GM10266 (cell line): ENCODE measurements at regions not wholly inside any gene's neighbourhood (a gene's known extent, or its start where the extent isn't known, plus 50 kb on each side); places are given as distances from the start of the nearest gene placed in this dataset.

Source experiments
- DNase-seq: peaks from one replicate; pipeline ENCODE4 v3.0.0; 2012; ENCODE audit errors: extremely low spot score
- TF ChIP-seq, protein P1 (sequence below): IDR thresholded peaks from 2 replicates; pipeline ENCODE4 v1.5.1; 2012; ENCODE audit warnings: mild to moderate bottlenecking, low read depth; ENCODE audit not compliant: control insufficient read depth, insufficient read depth; ENCODE audit errors: missing control alignments

DNA sequence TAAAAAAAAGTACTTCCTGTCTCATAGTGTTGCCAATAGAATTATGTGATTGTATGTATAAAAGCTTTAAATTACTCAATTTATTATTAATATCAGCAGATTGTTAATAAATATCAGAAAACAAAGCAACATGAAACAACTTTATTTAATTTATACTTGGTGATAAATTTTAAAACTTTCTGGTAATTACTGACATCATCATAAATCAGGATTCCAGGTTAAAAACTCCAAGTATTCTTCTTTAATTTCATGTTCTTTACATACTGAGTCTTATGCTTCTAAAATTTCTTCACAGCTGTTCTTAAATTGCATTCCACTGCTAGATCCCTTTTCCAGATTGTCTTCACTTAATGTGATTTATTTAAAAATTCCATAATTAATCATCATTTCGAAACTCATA is 1224.5 kb downstream of the PCDH18 start:
- no peak for DNase-seq
- TF ChIP-seq, protein P1, sequence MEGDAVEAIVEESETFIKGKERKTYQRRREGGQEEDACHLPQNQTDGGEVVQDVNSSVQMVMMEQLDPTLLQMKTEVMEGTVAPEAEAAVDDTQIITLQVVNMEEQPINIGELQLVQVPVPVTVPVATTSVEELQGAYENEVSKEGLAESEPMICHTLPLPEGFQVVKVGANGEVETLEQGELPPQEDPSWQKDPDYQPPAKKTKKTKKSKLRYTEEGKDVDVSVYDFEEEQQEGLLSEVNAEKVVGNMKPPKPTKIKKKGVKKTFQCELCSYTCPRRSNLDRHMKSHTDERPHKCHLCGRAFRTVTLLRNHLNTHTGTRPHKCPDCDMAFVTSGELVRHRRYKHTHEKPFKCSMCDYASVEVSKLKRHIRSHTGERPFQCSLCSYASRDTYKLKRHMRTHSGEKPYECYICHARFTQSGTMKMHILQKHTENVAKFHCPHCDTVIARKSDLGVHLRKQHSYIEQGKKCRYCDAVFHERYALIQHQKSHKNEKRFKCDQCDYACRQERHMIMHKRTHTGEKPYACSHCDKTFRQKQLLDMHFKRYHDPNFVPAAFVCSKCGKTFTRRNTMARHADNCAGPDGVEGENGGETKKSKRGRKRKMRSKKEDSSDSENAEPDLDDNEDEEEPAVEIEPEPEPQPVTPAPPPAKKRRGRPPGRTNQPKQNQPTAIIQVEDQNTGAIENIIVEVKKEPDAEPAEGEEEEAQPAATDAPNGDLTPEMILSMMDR = no peak

DNA sequence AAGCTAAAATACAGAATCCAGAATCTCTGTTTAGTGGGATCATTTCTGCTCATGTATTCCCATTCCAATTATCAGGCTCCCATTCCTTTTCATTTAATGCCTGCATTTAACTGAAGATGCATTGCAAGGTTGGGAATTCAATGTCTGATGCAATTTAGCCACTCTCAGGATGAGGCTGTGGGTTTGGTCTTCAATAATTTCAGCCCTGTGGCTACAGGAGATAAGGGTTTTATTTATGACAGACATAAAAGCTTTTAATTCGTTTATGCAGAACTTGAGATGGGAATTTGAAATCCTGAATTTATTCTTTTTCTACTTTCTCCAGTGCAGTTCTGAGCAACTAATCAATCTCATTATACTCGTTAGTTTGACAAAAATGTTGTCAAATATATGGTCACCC is 1225.9 kb downstream of the PCDH18 start:
- DNase-seq = no peak

DNA sequence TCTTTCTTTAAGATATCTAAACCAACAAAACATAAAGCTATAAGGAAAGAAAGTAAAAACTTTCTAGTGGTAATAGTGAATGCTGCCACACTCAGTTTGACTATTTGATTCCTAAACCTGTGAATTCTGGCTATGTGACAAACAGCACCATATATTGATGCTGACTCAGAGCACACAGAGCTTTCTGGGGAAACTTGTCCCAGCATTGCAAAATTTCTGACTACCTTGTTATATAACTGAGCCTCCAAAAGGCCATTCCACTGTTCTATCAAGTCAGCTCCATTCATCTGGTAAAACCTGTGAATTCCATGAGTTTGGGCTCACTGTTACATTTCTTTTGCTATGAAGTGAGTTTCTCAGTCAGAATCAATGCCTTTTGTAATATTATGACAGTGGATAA is 1229.7 kb downstream of the PCDH18 start:
- no peak for DNase-seq
- TF ChIP-seq, protein P1 = no peak

More for the DNA sequence above, 1225.9 kb downstream of the PCDH18 start:
- TF ChIP-seq, protein P1 = no peak

DNA sequence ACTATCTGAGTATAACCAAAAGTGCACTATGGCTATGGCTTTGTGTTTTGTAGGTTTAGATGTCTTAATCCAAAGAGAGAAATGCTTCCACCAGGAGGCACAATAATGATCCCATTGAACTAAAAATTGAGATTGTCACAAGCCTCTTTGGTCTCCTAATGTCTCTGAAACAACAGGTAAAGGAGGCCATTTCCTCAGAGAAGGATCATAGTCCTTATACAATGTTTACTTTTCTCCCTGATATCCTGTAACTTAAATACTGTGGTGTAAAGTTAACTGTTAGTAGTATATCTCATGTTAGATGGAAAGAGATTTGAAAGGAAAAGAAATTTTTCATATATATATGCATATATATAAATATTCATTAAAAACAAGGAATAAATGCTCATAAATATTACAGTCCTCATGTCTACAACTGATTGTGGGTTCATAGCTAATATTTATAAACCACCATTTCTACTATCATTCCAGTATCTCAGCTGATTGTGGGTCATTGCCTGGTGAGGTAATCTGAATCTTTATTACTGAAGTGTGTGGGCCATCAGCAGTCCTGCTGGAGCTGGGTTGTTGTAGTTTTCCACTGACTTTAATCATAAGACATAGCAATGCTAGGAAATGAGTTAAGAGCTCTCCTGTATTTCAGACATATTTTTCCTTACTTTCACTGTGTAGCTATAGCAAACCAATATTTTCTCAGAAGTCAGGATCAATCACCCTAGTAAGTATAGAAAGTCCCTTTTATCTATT is 1230.4 kb downstream of the PCDH18 start:
- TF ChIP-seq, protein P1 = no peak
- no peak for DNase-seq

DNA sequence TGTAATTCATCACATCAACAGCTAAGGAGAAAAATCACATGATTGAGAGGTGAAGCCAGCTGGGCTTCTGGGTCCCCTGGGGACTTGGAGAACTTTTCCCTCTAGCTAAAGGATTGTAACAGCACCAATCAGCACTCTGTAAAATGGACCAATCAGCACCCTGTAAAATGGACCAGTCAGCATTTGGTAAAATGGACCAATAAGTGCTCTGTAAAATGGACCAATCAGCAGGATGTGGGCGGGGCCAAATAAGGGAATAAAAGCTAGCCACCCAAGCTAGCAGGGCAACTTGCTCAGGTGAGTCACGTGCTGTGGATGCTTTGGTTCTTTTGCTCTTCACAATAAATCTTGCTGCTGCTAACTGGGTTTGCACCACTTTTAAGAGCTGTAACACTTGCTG is 1248.3 kb downstream of the PCDH18 start:
- TF ChIP-seq, protein P1 = no peak
- DNase-seq = no peak

DNA sequence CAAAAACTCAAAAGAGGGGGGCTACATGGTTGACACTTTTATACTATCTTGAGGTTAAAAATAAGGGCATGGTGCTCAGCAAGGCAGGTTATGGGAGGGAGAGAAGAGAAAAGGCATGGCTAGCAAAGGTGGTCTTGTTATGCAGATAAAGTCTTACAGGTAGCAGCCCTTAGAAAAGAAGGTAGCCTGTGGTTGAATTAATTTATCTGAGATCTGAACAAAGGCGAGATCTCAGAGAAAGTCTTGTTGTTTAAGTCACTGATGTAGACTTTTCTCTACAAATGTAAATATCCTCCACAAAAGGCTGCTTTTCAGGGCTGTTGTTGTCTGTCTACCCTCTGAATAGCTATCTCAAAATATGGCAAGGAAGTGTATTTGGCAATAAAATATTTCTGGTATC is 1250.4 kb downstream of the PCDH18 start:
- TF ChIP-seq, protein P1 = no peak
- DNase-seq = no peak

DNA sequence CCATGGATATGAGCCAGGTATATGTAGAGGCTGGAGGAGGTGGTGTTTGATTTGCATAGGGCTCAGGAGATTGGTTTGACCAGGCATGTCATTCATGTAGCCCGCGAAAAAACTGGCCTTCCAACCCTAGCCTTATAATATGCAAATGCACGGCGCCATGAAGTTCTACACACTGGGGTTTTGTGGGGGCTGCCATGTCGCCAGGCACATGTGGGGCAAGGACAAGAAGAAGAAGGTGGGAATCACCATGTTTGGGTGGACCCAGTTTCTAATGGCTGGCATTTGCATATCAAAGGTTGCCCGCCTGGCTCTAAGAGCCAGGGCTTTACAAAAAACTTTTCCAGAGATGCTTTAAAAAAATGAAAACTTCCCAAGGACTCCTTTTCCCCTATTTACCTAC is 1251.0 kb downstream of the PCDH18 start:
- no peak for DNase-seq
- TF ChIP-seq, protein P1 = no peak
